ENCODE measurements at regions not wholly inside any gene's neighbourhood (a gene's known extent, or its start where the extent isn't known, plus 50 kb on each side); places are given as distances from the start of the nearest gene placed in this dataset.

DNA sequence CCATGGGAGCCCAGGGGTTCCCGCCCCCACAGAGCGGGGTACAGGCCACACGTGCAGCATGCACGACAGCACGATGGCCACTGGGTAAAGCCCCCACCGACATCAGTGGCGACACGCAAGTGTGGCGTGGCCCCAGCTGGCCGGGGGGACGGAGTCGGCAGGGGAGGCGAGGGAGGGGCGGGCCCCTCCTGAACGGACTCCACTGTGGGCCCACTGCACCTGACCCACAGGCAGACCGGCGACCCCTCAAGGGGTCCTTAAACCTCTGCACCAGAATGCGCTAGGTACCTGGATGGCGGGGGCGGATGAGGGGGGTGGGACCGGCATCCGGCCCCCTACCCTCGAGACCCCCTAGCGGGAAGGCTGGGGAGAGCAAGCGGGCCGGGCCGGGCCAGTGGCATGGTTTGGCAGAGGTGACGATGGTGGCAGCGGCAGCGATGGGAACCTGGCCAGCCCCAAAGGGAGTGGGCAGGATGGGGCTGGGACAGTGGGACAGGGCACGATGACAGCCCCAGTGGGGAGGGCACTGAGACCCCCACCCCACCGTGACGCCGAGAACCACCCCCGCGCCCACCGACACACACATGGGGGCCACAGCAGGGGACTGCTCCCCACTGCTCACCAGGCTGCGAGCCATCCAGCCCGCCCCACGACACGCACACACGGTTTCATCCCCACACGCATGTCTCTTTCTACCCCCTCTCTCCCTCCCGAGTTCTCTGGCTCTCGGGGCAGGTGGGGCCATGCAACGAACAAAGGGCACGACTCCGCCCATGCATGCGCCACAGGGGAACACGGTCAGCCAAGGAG lies 91.9 kb upstream of the ANKRD30BL start:
- TF ChIP-seq, protein P1, sequence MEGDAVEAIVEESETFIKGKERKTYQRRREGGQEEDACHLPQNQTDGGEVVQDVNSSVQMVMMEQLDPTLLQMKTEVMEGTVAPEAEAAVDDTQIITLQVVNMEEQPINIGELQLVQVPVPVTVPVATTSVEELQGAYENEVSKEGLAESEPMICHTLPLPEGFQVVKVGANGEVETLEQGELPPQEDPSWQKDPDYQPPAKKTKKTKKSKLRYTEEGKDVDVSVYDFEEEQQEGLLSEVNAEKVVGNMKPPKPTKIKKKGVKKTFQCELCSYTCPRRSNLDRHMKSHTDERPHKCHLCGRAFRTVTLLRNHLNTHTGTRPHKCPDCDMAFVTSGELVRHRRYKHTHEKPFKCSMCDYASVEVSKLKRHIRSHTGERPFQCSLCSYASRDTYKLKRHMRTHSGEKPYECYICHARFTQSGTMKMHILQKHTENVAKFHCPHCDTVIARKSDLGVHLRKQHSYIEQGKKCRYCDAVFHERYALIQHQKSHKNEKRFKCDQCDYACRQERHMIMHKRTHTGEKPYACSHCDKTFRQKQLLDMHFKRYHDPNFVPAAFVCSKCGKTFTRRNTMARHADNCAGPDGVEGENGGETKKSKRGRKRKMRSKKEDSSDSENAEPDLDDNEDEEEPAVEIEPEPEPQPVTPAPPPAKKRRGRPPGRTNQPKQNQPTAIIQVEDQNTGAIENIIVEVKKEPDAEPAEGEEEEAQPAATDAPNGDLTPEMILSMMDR (IDR thresholded peaks at IDR 0.05): no peak
- TF ChIP-seq POLR2A (IDR thresholded peaks at IDR 0.05): no peak
